AG20443 (cell line): ENCODE measurements at regions not wholly inside any gene's neighbourhood (a gene's known extent, or its start where the extent isn't known, plus 50 kb on each side); places are given as distances from the start of the nearest gene placed in this dataset.

Source experiments
- DNase-seq: peaks from one replicate; pipeline ENCODE4 v3.0.0; 2012; ENCODE audit warnings: low spot score, mixed read lengths

- DNase-seq = no peak
Measured at GRCh38 chr11:128262463-128263345, 324.7 kb downstream of the ETS1 start.

GRCh38 chr11:128261011-128261421 lies 326.3 kb downstream of the ETS1 start:
- DNase-seq = no peak

GRCh38 chr11:128260398-128260797 lies 327.0 kb downstream of the ETS1 start:
- no peak for DNase-seq

- DNase-seq = no peak
Measured at GRCh38 chr11:128259816-128260215, 327.5 kb downstream of the ETS1 start.

- DNase-seq = no peak
Measured at GRCh38 chr11:128254941-128255340, 332.4 kb downstream of the ETS1 start.

GRCh38 chr11:128251140-128251539 lies 336.2 kb downstream of the ETS1 start:
- peak; percentile 60 for DNase-seq

- DNase-seq = no peak
Measured at GRCh38 chr11:128250482-128250881, 336.9 kb downstream of the ETS1 start.

GRCh38 chr11:128246810-128247594 lies 340.4 kb downstream of the ETS1 start:
- DNase-seq = peak; percentile 32

GRCh38 chr11:128246364-128246801 lies 341.0 kb downstream of the ETS1 start:
- peak; percentile 21 for DNase-seq

- DNase-seq = no peak
Measured at GRCh38 chr11:128244871-128245270, 342.5 kb downstream of the ETS1 start.

GRCh38 chr11:128242451-128242850 lies 344.9 kb downstream of the ETS1 start:
- DNase-seq = no peak

- peak; percentile 33 for DNase-seq
Measured at GRCh38 chr11:128240546-128240945, 346.8 kb downstream of the ETS1 start.

GRCh38 chr11:128239306-128239705 lies 348.1 kb downstream of the ETS1 start:
- no peak for DNase-seq

- no peak for DNase-seq
Measured at GRCh38 chr11:128238521-128239265, 348.7 kb downstream of the ETS1 start.

GRCh38 chr11:128236506-128237498 lies 350.6 kb downstream of the ETS1 start:
- DNase-seq = no peak

- DNase-seq = peak; percentile 20
Measured at GRCh38 chr11:128235958-128236357, 351.4 kb downstream of the ETS1 start.

GRCh38 chr11:128235426-128235825 lies 351.9 kb downstream of the ETS1 start:
- peak; percentile 18 for DNase-seq

GRCh38 chr11:128234143-128234542 lies 353.2 kb downstream of the ETS1 start:
- no peak for DNase-seq

GRCh38 chr11:128232588-128232987 lies 354.8 kb downstream of the ETS1 start:
- no peak for DNase-seq

- no peak for DNase-seq
Measured at GRCh38 chr11:128231845-128232410, 355.4 kb downstream of the ETS1 start.

GRCh38 chr11:128227466-128227865 lies 359.9 kb downstream of the ETS1 start:
- DNase-seq = no peak
